ENCODE measurements at regions not wholly inside any gene's neighbourhood (a gene's known extent, or its start where the extent isn't known, plus 50 kb on each side); places are given as distances from the start of the nearest gene placed in this dataset.
A peak's percentile ranks its signal among the peaks of the same experiment; 100 is the strongest.
"Not testable (repeated sequence)": the region's sequence is repeated elsewhere in the genome, so short reads cannot be mapped to it uniquely, and the experiment has no call there.

DNA sequence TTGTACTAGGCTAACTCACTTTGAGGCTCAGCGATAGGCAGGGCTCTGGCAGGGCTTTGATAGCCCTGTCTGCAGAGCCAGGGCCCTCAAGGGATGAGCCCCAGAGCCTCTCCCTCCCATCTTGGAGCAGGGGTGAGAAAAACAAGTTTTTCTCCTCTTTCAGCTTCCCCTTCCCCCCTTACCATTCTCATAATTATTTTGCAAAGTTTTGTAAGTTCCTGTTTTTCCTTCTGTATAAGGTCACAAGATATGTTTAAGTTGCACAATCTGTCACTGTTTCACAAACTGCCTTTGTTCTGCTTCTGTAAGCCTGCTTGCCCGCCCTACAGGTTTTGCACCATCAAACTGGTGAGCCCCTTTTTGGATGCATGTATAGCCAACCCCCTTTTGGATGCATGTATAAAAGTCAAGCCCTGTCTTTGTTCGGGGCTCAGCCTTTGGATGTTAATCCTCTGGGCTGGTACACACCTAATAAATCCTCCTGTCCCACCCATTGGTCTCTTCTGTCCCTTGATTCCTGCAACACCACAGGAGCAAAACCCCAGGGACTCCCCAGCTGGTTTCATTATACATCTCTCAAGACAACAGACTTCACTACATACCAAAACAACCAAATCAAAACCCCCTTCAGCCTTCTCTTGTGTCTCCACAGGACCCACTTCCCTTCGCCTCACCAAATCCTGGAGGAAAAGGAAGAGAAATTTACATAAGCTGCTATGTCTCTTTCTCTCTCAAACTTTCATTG is 52.5 kb upstream of the RESF1 start:
- DNase-seq: no peak

DNA sequence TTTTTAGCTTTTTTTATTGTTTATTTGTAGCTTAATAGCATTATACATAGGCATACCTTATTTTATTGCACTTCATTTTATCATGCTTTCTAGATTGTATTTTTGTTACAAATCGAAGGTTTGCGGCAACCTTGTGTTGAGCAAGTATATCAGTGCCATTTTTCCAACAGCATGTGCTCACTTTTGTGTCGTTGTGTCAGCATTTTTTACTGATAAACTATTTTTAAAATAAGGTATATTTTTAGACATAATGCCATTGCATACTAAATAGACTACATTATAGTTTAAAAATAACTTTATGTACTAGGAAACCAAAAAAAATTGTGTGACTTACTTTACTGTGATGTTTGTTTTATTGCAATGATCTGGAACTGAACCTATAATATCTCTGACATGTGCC is 56.2 kb upstream of the RESF1 start:
- no peak for DNase-seq

DNA sequence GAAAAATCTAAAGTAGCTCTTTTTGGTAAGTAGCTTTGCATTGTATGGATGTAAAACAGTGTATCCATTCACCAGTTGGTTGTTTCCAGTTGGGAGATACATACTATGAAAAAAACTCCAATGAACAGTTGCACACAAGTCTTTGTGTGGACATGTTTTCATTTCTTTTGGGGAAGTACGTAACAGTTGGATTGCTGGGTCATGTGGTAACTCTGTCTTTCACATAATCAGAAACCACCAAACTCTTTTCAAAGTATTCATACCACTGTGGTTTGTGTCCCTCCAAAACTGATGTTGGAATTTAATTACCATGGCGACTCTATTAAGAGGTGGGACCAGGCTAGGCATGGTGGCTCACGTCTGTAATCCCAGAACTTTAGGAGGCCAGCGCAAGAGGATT is 58.9 kb upstream of the RESF1 start:
- DNase-seq: no peak

DNA sequence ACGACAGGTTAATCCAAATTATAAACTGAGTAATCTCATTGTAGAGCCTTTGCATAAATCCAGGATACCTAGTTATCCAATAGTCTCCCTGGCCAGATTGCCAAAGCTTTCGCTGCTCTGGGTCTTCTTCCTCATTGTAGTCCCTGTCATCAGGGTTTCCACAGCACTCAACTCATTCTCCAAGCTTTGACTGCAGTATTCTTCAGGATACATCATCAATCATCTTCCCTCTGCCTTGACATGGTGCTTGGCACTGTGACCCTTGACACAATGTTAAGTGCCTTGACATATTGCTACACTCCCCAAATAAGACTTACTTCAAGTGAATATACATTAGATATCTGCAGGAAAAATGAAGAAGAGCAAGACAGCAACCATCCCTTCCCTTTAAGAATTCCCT is 60.1 kb upstream of the RESF1 start:
- DNase-seq: no peak

DNA sequence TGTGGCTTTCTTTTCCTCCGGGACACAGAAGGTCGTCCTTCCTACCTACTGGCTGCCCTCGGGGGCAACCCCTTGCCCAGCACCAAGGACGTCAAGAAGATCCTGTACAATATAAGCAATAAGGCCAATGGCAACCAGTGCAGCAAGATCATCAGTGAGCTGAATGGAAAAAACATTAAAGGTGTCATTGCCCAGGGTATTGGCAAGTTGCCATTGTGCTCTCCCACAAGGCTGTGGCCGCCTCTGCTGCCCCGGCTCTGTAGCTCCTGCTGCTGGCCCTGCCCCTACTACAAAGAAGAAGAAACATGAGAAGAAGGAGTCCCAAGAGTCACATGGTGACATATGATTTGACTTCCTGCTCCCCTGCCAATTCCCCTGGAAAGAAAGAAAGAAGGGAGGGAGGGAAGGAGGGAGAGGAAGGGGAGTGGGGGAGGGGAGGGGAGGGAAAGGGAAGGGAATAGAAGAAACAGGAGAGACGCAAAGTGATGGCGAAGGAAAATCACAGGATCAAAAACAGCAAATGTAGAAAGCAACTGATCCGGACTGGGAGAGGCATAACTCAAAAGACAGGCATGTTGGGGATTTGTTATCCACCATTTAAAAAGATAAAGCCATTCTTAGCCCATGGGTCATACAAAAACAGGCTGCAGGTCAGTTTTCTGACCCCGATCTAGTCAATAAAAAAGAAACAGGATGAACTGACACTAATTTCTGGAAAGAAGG is 61.3 kb upstream of the RESF1 start:
- DNase-seq: peak; percentile 23

DNA sequence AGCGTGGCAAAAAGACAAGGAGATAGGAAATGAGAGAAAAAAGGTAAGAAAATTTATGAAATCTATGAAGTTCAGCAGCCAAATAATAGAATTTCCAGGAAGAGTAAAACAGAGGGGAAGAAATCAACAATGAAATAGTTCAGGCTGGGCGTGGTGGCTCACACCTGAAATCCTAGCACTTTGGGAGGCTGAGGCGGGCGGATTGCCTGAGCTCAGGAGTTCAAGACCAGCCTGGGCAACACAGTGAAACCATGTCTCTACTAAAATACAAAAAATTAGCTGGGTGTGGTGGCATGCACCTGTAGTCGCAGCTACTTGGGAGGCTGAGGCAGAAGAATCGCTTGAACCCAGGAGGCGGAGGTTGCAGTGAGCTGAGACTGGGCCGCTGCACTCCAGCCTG is 62.1 kb upstream of the RESF1 start:
- DNase-seq: not testable (repeated sequence)

DNA sequence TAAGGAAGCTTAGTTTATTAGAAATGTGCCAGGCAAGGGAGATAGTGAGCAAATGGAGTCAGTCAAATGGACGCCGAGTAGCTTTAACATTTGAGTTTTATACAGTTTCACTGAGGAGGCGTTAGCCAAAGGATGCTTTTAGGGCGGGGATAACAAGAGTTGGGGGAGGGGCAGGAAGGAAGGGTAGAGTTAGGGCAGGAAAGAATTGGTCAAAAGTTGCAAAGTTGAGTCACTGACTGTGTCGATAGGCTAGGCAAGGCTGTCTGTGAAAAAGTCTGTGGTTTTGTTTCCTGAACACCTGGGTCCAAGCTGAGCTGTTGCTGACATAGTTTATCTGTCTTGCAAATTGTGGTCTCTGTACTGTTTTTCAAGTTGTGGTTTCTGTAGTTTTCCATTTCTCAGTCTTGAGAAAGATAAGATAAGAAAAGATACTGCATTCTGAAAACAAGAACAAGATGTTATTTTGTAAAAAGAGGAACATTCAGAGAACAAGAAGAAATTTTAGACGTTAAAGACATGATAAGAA is 62.6 kb upstream of the RESF1 start:
- no peak for DNase-seq

DNA sequence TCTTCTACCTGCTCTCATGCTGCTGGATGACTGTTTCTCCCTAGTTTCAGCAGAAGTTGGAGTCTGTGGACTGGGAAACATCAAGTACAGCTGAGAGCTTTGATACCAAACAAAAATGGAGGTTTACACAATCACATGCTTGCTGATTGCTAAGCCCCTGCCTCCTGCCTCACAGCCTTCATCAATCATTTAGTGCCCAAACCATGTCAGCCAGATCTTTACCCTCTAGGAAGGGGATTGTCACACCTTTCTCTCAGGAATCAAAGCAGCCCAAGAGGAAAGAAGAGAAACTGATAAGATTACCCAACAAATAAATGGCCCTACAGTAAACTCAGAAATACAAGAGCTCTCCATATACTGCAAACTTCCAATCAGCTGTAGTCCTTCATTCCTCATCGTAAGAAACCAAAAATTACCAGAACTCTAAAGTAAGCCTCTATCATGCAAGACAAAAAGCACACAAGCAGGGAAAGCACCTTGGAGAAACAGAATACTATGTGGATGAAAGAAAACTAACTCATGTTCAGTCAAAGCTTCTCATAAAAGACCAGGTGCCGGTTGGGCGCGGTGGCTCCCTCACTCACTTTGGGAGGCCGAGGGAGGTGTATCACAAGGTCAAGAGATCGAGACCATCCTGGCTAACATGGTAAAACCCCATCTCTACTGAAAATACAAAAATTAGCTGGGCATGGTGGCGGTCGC is 63.6 kb upstream of the RESF1 start:
- DNase-seq: no peak

DNA sequence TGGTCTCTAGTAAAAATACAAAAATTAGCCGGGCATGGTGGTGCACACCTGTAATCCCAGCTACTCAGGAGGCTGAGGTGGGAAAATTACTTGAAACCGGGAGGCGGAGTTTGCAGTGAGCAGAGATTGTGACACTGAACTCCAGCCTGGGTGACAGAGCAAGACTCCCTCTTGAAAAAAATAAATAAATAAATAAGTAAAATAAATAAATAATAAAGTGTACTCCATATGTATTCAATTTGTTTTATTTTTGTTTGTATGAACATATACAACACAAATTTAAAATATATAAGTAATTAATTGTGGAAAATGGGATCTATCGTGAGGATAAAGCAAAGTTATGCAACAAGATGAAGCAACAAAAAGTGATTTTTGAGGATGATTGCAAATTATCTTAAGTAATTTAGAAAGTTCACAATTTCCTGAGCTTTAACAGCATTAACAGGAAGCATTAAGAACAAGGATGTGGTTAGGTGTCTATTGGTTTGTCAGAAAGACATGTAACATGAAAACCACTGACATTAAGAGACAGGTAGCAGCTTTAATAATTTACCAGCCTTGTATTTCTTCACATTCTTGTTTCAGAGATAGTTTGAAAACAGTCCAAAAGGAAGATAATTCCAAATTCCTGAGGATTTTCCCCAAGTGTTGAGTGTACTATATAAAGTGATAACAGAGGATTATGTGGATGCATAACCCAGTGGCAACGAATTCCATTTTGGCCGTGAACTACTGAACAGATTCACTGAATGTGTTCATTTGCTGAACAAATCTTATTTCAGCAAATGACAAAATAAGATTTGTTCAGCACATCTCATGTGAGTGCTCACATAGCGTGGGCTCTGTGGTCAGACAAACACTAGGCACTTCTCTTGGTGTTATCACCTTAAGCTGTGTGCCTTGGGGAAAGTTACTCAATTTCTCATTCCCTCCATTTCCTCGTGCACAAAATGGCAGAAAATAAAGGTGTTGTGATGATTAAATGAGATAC is 68.6 kb upstream of the RESF1 start:
- DNase-seq: no peak

DNA sequence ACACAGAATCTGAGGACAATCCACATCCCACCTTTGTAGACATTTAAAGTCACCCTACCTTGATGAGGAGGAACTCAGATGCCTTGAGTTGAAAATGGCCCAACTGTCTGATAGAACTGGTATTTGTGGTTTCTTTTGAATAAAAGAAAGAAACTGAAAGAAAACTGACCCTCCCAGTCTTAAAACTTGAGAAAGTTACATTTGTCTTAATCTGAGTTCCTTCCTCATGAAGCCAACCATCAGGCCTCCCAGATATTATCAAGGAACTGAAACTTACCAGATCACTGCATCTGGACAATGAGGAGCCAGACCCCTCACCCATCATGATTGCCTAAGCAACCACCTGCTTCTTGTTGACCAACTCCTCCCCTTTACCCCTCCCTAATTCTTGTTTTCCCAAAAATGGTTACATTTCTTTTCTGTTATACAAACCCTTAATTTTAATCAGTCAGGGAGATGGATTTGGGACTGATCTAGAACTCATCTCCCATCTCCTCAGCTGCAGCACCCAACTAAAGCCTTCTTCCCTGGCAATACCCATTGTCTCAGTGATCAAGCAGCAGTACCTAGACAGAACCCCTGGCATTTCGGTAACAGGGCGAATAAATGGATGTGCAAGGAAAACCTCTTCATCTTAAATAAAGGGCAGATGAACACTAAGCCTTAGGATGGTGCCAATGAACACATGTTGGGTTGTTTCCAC is 72.0 kb upstream of the RESF1 start:
- no peak for DNase-seq

DNA sequence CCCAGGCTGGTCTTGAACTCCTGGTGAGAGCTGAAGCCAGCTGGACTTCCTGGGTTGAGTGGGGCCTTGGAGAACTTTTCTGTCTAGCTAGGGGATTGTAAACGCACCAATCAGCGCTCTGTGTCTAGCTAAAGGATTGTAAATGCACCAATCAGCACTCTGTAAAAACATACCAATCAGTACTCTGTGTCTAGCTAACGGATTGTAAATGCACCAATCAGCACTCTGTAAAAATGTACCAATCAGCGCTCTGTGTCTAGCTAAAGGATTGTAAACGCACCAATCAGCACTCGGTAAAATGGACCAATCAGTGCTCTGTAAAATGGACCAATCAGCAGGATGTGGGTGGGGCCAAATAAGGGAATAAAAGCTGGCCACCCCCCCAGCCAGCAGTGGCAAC is 76.5 kb upstream of the RESF1 start:
- DNase-seq: not testable (repeated sequence)

DNA sequence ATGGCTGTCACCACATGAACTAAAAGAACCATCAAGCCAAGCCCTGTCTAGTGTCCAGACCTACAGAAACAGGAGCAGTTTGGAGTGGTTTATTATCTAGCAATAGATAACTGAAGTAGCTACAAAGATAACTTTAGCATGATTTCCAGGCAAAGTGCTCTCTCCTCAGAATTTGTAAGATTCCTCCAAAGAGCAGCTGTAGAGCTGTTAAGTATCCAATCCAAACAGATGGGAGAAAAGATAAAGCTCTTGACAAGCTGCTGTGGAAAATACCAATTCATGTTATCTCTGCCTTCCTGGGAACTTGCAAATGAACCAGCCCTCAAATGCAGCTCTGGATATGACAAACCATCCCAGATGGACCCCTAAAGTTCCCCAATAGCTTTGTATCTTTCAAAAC is 78.9 kb upstream of the RESF1 start:
- no peak for DNase-seq

DNA sequence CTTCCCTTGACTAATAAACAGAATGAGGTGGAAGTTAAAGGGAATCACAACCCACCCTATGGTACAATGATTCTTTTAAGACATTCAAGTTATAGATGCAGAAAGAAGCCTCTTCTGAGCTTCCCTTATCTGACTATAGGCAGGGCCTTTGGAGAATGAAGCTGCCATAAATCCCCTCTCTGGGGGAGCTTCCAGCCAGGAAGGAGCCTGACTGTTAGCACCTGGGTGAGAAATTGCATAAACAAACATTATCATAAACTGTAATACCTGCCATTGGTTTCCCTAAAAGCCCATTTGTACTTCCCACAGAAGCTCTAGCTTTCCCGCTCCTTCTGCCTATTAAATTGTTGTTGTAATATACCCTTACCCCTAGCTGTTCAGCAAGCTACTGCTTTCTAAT is 81.3 kb upstream of the RESF1 start:
- no peak for DNase-seq

DNA sequence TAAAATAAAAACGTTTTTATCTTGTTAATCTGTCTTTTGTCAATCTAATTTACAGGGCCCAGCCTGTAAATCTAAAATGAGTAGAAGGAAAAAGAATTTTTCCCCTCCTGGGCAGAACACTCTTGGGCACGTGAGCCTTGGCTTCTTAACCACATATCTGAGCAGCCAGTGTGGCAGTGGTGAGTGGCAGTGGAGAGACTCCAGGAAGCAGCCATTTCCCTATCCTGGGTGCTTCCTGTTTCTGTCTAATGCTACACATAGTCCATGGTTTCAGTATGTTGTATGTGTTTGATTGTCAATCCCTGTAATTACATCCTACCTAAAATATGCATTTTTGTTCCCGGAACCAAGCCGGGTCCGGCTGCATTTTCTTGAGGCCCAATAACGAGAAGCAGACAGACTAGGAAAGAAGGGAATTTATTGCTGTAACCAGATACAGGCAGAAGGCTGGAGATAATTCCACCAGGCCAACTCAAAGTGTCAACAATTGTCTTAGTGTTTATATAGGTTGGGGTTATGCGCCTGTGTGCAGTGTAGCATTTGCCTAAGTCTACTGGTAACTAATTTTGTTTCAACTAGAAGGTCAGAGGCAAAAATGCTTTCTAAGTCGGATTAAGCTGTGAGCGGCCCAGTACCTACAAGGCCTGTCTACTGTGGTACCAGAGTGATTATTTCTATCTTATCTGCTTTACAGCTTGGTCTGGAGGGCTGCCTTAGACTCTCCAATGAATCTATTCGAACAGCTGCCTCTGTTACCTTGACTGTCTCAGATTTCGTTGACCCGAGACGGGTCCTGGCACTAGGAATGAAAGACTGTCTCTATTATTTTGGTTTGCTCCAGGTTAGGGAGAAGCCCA is 82.4 kb upstream of the RESF1 start:
- no peak for DNase-seq

DNA sequence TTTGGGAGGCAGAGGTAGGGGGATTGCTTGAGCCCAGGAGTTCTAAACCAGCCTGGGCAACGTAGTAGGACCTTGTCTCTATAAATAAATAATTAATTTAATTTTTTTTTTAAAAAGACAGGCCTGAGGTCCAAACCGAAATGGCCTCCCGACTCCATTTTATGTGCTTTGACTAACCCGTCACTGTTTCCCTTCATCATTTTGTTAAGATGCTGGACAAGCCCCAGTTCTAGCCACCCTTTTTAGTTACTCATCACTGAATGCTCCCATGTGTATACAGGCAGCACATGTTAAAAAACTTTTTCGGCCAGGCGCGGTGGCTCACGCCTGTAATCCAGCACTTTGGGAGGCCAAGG is 83.6 kb upstream of the RESF1 start:
- no peak for DNase-seq

DNA sequence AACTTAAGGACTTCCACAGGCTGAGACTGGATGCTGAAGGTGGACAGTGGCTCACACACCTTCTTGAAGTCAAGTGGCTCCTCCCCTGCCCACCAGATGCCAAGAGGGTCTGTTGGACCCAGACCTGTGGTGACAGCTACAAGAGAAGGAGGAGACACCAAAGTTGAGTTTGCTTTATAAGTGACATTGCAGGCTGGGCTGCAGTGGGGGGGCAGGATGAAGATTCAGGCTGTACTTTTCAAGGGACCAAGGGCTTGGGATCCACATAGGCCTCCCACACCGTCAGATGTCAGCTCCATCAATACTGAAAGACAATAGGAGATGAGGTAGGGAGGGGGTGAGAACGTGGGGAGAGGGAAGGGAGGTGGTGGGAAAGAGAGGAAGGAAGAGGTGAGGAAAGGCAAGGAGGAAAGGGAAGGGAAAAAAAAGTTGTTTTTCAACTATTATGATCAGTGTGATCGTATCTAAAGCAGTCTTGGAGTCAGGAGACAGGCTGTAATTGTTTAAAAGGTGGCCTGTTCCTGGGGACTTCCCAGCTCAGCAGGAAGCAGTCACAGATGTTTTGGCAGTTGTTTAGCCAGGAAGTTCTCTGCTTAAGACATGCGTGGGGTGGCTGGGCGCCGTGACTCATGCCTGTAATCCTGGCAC is 84.1 kb upstream of the RESF1 start:
- no peak for DNase-seq

DNA sequence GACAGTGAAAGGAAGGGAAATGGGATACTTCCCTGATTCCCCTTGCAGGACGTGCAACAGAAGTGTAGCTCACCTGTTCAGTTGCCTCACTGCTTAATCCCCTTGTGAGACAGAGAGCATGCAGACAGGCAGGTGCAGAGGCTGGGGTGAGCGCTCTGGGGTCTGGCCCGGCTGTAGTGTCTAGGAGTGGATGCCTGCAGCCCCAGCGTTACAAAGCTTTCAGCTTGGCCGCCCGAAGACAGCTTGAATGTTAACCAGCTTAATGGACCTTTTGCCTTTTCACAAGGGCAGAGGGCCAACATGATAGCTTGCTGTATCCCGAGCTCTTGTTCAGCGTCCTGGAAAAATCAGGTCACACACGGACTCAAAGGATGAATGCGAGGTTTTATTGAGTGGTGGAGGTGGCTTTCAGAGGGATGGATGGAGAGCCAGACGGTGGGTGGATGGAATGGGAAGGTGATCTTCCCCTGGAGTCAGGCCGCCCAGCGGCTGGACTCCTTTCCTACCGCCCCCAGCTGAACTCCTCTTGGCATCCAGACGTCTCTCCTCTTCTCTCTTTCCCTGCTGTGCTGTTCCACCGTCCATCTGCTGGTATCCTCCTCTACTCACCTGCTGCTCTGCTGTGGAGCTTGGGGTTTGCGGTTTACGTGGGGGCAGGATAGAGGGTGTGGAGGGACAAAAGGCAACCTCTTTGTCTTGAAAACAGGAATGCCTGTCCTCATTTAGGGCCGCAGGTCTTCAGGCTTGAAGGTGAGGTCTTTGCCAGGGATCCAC is 86.2 kb upstream of the RESF1 start:
- DNase-seq: no peak

DNA sequence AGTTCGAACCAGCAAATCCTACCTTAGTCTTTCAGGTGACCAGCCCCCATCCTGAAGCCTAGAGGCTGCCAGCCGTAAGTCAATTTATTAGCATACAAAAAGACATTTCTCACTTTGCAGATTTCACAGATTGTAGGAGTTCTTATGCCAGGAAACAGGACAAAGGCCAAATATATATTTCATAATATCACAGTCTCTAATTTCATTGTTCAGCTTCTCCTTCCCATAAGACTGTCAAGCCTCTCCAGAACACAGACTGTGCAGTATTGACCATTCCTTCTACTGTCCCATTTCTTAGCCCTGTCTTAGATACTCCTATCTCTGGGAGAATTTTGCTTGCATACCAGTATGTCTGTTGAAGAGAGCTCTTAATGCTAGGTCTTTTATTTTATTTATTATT is 89.2 kb upstream of the RESF1 start:
- no peak for DNase-seq

DNA sequence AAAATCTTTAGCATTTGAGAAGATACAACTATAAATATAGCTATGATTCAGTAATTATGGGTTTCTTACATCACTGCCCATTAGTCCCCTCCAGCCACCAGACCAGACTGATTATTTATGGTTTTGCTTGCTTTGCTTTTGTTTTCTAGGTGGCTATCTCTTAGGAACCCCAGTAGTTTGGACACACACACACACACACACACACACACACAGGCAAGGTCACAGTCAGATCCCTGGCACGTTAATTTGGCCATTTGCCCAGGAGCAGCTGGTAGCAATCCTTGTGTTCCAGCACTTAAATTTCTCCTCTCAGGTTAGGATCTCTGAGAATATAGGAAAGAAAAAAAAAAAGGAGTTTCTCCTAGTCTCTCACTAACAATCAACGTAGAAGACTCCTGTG is 90.2 kb upstream of the RESF1 start:
- no peak for DNase-seq

DNA sequence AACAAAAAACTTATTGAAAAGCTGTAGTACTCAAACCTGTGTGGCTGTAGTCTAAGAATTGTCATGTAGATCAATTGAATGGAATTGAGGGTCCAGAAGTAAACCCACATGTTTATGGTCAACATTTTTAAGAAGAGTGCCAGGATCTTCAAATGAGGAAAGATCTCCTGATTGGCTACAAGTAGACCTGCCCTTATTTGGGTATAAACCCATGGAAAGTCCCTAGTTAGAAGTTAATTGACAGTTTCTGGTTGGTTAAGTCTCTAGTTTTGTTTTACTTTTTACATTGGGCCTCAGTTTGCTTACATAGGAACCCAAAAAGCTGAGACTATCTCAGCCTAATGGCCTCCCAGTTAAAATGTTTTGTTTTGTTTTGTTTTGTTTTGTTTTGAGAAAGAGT is 91.9 kb upstream of the RESF1 start:
- no peak for DNase-seq

Data from NCI-H1436 (cell line).